ENCODE measurements at regions not wholly inside any gene's neighbourhood (a gene's known extent, or its start where the extent isn't known, plus 50 kb on each side); places are given as distances from the start of the nearest gene placed in this dataset.

- H3K4me3 ChIP-seq: no peak overlapping the region
- in situ Hi-C loops (cut with MboI): no loop called here
- no peaks in the 10 kb centered on the region for H3K27me3 ChIP-seq (replicated peaks in 1 of 2; ENCODE audit: control insufficient read depth in 2 of 2, insufficient read depth in 2 of 2, low read length in 1 of 2)
- no peak overlapping the region for H3K27ac ChIP-seq (ENCODE audit: control insufficient read depth, insufficient read depth)
- RAD21 ChIA-PET (ENCODE audit: unreplicated experiment): interaction anchor here (1.1 kb wide), 1 partner anchor 12 kb away, joined by 3 read pairs; no protein-coding TSS in a partner anchor
- no peaks in the 10 kb centered on the region for H4K20me1 ChIP-seq (ENCODE audit: control insufficient read depth, insufficient read depth)
- 3% methylated on average over 2 of the region's 2 CpGs for WGBS (ENCODE audit: insufficient coverage, insufficient replicate concordance, low lambda C conversion rate, missing lambda C conversion rate)
- BruUV-seq (replicated peaks): no TSS peak
- no peaks in the 10 kb centered on the region for H3K9me3 ChIP-seq (replicated peaks; ENCODE audit: control insufficient read depth, insufficient read depth, low read length)
- TF ChIP-seq GATAD2B (conservative IDR thresholded peaks at IDR 0.05; ENCODE audit: low read depth): no peak
- H3K36me3 ChIP-seq (ENCODE audit: control insufficient read depth in 2 of 2, insufficient read depth in 2 of 2, low read length in 1 of 2): no peaks in the 10 kb centered on the region
- DNase-seq (ENCODE audit: low read depth, low spot score) (no peak), FAIRE-seq (no peak), ATAC-seq (no peak)
- POLR2A ChIA-PET: interaction anchor here (0.6 kb wide), 1 partner anchor 10 kb away, joined by 3 read pairs; no protein-coding TSS in a partner anchor
- H2AFZ ChIP-seq (ENCODE audit: control insufficient read depth, low read depth, low read length): no peak overlapping the region
- SMC1A ChIA-PET (ENCODE audit: uncharacterized antibody, unreplicated experiment): interaction anchor here (1.3 kb wide), 1 partner anchor 12 kb away, joined by 3 read pairs; no protein-coding TSS in a partner anchor
- H3K79me2 ChIP-seq (ENCODE audit: control insufficient read depth, insufficient read depth, low read length): no peaks in the 10 kb centered on the region
- no peak overlapping the region for H3K4me2 ChIP-seq (ENCODE audit: control insufficient read depth, insufficient read depth)
- H3K4me1 ChIP-seq (ENCODE audit: control insufficient read depth, insufficient read depth, low read length): no peaks in the 10 kb centered on the region
- CTCF ChIA-PET: interaction anchor here (0.8 to 1.0 kb wide), 2 partner anchors 19 to 230 kb away, joined by 3 read pairs; no protein-coding TSS in a partner anchor
- intact Hi-C loops (cut with micrococcal nuclease; ENCODE audit: unreplicated experiment): no loop called here
- no peak overlapping the region for H3K9ac ChIP-seq (ENCODE audit: control insufficient read depth, insufficient read depth, low read length)
Measured at GRCh38 chr1:104797982-104798381, 1048.3 kb downstream of the AMY1C start.

DNA sequence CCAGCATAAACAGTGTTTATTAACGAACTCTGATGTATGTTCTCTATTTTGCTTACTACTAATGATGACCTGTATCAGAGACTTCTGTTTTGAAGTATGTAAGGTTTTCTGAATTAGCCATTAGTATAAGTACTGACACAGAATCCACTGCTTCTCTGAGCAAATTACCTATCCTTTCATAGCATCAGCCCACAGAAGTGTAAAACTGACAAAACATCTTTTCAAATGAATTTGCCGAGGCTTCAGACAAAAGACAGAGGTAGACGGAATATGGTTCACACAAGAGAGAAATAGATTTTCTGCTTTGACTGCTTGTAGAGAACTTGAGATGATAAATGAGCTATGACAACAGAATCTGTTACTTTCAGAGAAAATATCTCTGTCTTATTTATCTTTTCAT, 1051.6 kb downstream of the AMY1C start:
- H3K27me3 ChIP-seq (replicated peaks in 1 of 2; ENCODE audit: control insufficient read depth in 2 of 2, insufficient read depth in 2 of 2, low read length in 1 of 2): no peaks in the 10 kb centered on the region
- RAD21 ChIA-PET (ENCODE audit: unreplicated experiment): no interaction called here
- WGBS (ENCODE audit: insufficient coverage, insufficient replicate concordance, low lambda C conversion rate, missing lambda C conversion rate): 37% methylated on average over 3 of the region's 3 CpGs
- in situ Hi-C loops (cut with MboI): no loop called here
- ATAC-seq: no peak
- BruUV-seq (replicated peaks): no TSS peak
- no peak overlapping the region for H3K9ac ChIP-seq (ENCODE audit: control insufficient read depth, insufficient read depth, low read length)
- CTCF ChIA-PET: no interaction called here
- H3K79me2 ChIP-seq (ENCODE audit: control insufficient read depth, insufficient read depth, low read length): no peaks in the 10 kb centered on the region
- POLR2A ChIA-PET: no interaction called here
- DNase-seq (ENCODE audit: low read depth, low spot score): no peak
- H3K9me3 ChIP-seq (replicated peaks; ENCODE audit: control insufficient read depth, insufficient read depth, low read length): no peaks in the 10 kb centered on the region
- H3K27ac ChIP-seq (ENCODE audit: control insufficient read depth, insufficient read depth): no peak overlapping the region
- H3K4me3 ChIP-seq: no peak overlapping the region
- no peak overlapping the region for H2AFZ ChIP-seq (ENCODE audit: control insufficient read depth, low read depth, low read length)
- no peak for FAIRE-seq
- SMC1A ChIA-PET (ENCODE audit: uncharacterized antibody, unreplicated experiment): interaction anchor here (0.8 to 1.9 kb wide), 2 partner anchors 9 to 71 kb away, joined by 3 read pairs; no protein-coding TSS in a partner anchor
- no peaks in the 10 kb centered on the region for H4K20me1 ChIP-seq (ENCODE audit: control insufficient read depth, insufficient read depth)
- no peaks in the 10 kb centered on the region for H3K36me3 ChIP-seq (ENCODE audit: control insufficient read depth in 2 of 2, insufficient read depth in 2 of 2, low read length in 1 of 2)
- H3K4me2 ChIP-seq (ENCODE audit: control insufficient read depth, insufficient read depth): no peak overlapping the region
- intact Hi-C loops (cut with micrococcal nuclease; ENCODE audit: unreplicated experiment): no loop called here
- H3K4me1 ChIP-seq (ENCODE audit: control insufficient read depth, insufficient read depth, low read length): no peaks in the 10 kb centered on the region
- TF ChIP-seq RB1 (IDR thresholded peaks at IDR 0.05; ENCODE audit: borderline replicate concordance) (no peak), NFIC (IDR thresholded peaks at IDR 0.05; ENCODE audit: low read depth, low read length) (no peak), ZNF622 (IDR thresholded peaks at IDR 0.05) (no peak), MTA2 (IDR thresholded peaks at IDR 0.05; ENCODE audit: low read depth) (no peak), TCF7 (IDR thresholded peaks at IDR 0.05; ENCODE audit: borderline replicate concordance) (no peak), CUX1 (IDR thresholded peaks at IDR 0.05; ENCODE audit: insufficient replicate concordance, low read depth, low read length) (no peak), EED (IDR thresholded peaks at IDR 0.05; ENCODE audit: low read depth) (no peak)
- TF ChIP-seq, protein P1, sequence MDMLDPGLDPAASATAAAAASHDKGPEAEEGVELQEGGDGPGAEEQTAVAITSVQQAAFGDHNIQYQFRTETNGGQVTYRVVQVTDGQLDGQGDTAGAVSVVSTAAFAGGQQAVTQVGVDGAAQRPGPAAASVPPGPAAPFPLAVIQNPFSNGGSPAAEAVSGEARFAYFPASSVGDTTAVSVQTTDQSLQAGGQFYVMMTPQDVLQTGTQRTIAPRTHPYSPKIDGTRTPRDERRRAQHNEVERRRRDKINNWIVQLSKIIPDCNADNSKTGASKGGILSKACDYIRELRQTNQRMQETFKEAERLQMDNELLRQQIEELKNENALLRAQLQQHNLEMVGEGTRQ (IDR thresholded peaks at IDR 0.05; ENCODE audit: borderline replicate concordance, low read depth, low read length): no peak
- TF ChIP-seq, protein P2, sequence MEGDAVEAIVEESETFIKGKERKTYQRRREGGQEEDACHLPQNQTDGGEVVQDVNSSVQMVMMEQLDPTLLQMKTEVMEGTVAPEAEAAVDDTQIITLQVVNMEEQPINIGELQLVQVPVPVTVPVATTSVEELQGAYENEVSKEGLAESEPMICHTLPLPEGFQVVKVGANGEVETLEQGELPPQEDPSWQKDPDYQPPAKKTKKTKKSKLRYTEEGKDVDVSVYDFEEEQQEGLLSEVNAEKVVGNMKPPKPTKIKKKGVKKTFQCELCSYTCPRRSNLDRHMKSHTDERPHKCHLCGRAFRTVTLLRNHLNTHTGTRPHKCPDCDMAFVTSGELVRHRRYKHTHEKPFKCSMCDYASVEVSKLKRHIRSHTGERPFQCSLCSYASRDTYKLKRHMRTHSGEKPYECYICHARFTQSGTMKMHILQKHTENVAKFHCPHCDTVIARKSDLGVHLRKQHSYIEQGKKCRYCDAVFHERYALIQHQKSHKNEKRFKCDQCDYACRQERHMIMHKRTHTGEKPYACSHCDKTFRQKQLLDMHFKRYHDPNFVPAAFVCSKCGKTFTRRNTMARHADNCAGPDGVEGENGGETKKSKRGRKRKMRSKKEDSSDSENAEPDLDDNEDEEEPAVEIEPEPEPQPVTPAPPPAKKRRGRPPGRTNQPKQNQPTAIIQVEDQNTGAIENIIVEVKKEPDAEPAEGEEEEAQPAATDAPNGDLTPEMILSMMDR (IDR thresholded peaks at IDR 0.05 in 2 of 3, conservative IDR thresholded peaks at IDR 0.05 in 1 of 3; ENCODE audit: control insufficient read depth in 2 of 3, extremely low read depth in 1 of 3, insufficient read depth in 1 of 3, low read depth in 3 of 3, low read length in 3 of 3): no peak

Data from GM12878 (cell line).